ENCODE measurements at regions not wholly inside any gene's neighbourhood (a gene's known extent, or its start where the extent isn't known, plus 50 kb on each side); places are given as distances from the start of the nearest gene placed in this dataset.

DNA sequence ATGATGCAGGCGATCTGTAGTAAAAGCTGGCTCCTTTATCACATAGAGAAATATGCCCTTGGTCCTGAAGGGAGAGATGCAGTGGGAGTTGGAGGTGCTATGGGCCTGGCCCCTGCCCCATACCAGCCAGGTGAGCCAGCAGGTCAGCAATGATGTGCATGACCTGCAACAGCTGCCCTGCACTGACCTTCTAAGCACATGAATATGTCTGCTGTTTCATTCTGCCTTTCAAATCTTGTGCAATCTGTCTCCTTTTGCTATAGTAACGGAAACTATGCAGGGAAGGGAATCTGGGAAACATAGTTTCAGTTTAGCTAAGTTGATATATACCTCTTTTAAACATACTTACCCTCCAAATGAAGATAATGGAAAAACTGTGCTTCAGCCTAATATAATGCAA is 235.2 kb downstream of the TDRD15 start:
- CTCF ChIA-PET: interaction anchor here (1.4 kb wide), 1 partner anchor 8 kb away, joined by 4 read pairs; no protein-coding TSS in a partner anchor
- BruUV-seq (replicated peaks): no TSS peak
- Histone ChIP-seq H2BK20ac (ENCODE audit: low read depth, low read length) (no peak overlapping the region), H2AFZ (replicated peaks; ENCODE audit: low read length, poor library complexity) (no peak overlapping the region), H3K36me3 (ENCODE audit: control insufficient read depth, insufficient read depth, low read length) (no peaks in the 10 kb centered on the region), H3K9ac (ENCODE audit: low read depth, low read length) (no peak overlapping the region), H4K5ac (ENCODE audit: low read depth, low read length) (no peak overlapping the region), H3K9me1 (ENCODE audit: insufficient read depth, low read length) (no peaks in the 10 kb centered on the region), H4K91ac (ENCODE audit: insufficient read depth, low read depth, low read length) (no peak overlapping the region), H3K18ac (ENCODE audit: low read depth, low read length) (no peak overlapping the region), H3K27me3 (ENCODE audit: control insufficient read depth, insufficient read depth, low read length) (0 out of 2 replicates have a peak, but pooled peaks cover 2% of the 10 kb centered on the region), H3K9me3 (ENCODE audit: control insufficient read depth, insufficient read depth, low read length) (0 out of 2 replicates have a peak, but pooled peaks cover 2% of the 10 kb centered on the region), H4K20me1 (ENCODE audit: insufficient read depth, low read length) (no peaks in the 10 kb centered on the region), H2BK15ac (ENCODE audit: low read depth, low read length) (no peak overlapping the region), H3K14ac (replicated peaks; ENCODE audit: low read depth, low read length) (no peak overlapping the region), H2AK5ac (ENCODE audit: low read depth, low read length) (no peak overlapping the region), H3K79me1 (ENCODE audit: low read depth in 1 of 2, low read length in 2 of 2) (no peaks in the 10 kb centered on the region), H2BK5ac (ENCODE audit: low read depth, low read length, poor library complexity, severe bottlenecking) (no peak overlapping the region), H3K4me2 (ENCODE audit: low read depth, low read length) (no peak overlapping the region), H3K56ac (ENCODE audit: extremely low read depth, insufficient read depth, low read length) (no peak overlapping the region), H2AK9ac (replicated peaks; ENCODE audit: low read depth, low read length, poor library complexity) (no peak overlapping the region), H2BK120ac (ENCODE audit: low read depth, low read length) (no peak overlapping the region), H4K8ac (ENCODE audit: low read depth in 2 of 2, low read length in 2 of 2) (no peak overlapping the region), H3K4me3 (ENCODE audit: insufficient read depth, low read depth, low read length) (no peak overlapping the region), H3K27ac (ENCODE audit: insufficient read depth, low read length) (no peak overlapping the region), H3K4me1 (ENCODE audit: control insufficient read depth, insufficient read depth, low read length) (no peaks in the 10 kb centered on the region), H3K4ac (ENCODE audit: low read depth, low read length) (no peak overlapping the region), H3K23ac (ENCODE audit: low read depth, low read length) (no peak overlapping the region)
- DNase-seq (peak; percentile 41), ATAC-seq (ENCODE audit: low read depth) (no peak; the same call in 1 of the 2 replicates)
- in situ Hi-C loops (cut with MboI; ENCODE audit: low sequenced_read_pairs) (no loop called here), dilution Hi-C loops (cut with HindIII; ENCODE audit: low sequenced_read_pairs, unreplicated experiment) (no loop called here), intact Hi-C loops (cut with micrococcal nuclease) (no loop called here)
- WGBS, 2 experiments (ENCODE audit: extremely low coverage in 2 of 2, insufficient read length in 1 of 2): no CpG with 5 or more reads among the region's 2 CpGs
- TF ChIP-seq CEBPB (IDR thresholded peaks at IDR 0.05; ENCODE audit: low read depth, low read length) (peak; percentile 80), CTCF (conservative IDR thresholded peaks at IDR 0.05; ENCODE audit: low read depth, low read length) (no peak), SMC3 (IDR thresholded peaks at IDR 0.05; ENCODE audit: low read depth, low read length) (no peak), MAZ (IDR thresholded peaks at IDR 0.05; ENCODE audit: borderline replicate concordance, low read depth, low read length) (no peak)
- POLR2A ChIA-PET (ENCODE audit: unreplicated experiment): no interaction called here

All from IMR-90 (cell line).